DOHH2 (cell line): ENCODE measurements at regions not wholly inside any gene's neighbourhood (a gene's known extent, or its start where the extent isn't known, plus 50 kb on each side); places are given as distances from the start of the nearest gene placed in this dataset.

Experiments
- EZH2phosphoT487 ChIP-seq: fragments of 200-600 bp; sonication (generic); IDR thresholded peaks from 2 replicates; pipeline ENCODE4 v1.6.1; 2017; ENCODE audit warnings: borderline replicate concordance, mild to moderate bottlenecking, antibody characterized with exemption, low read length, moderate library complexity, mixed read lengths
- TF ChIP-seq, protein P1 (sequence below): fragments of 200-600 bp; sonication (generic); IDR thresholded peaks from one replicate; pipeline ENCODE4 v1.5.1; 2014; ENCODE audit warnings: antibody characterized with exemption, mild to moderate bottlenecking, low read depth, low read length; ENCODE audit not compliant: poor library complexity, severe bottlenecking

DNA sequence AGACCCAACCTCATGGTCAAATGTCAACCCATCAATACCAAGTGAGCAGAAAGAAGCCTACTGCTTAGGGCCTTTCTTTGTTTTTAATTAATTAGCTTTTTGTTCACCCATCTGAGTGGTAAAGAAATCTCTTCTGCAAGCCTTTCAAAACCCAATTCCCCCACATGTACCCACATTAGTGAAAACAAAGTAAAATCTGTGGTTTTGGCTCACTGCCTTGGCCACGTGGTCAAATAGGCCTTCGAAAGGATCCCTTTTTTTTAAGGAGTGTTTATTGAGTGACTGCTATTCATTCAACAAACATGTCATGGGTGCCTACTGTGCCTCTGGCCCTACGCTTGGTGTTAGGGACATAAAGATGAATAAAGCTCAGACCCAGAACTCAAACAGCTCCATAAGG lies 160.1 kb downstream of the NUAK1 start:
- TF ChIP-seq, protein P1, sequence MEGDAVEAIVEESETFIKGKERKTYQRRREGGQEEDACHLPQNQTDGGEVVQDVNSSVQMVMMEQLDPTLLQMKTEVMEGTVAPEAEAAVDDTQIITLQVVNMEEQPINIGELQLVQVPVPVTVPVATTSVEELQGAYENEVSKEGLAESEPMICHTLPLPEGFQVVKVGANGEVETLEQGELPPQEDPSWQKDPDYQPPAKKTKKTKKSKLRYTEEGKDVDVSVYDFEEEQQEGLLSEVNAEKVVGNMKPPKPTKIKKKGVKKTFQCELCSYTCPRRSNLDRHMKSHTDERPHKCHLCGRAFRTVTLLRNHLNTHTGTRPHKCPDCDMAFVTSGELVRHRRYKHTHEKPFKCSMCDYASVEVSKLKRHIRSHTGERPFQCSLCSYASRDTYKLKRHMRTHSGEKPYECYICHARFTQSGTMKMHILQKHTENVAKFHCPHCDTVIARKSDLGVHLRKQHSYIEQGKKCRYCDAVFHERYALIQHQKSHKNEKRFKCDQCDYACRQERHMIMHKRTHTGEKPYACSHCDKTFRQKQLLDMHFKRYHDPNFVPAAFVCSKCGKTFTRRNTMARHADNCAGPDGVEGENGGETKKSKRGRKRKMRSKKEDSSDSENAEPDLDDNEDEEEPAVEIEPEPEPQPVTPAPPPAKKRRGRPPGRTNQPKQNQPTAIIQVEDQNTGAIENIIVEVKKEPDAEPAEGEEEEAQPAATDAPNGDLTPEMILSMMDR, result no peak
- TF ChIP-seq EZH2phosphoT487, result no peak
